Lung (tissue), 11 donors: ENCODE measurements at regions not wholly inside any gene's neighbourhood (a gene's known extent, or its start where the extent isn't known, plus 50 kb on each side); places are given as distances from the start of the nearest gene placed in this dataset.

Source experiments
- ATAC-seq: fragments of 200-7000 bp; cut with Tn5 transposase; one replicate; pipeline ENCODE4 v1.9.1; 2020; ENCODE audit warnings: moderate number of reproducible peaks; ENCODE audit not compliant: insufficient read depth, low FRiP score
- DNase-seq, 3 donors: peaks; one replicate each; pipeline ENCODE4 v3.0.0-alpha.2; 2013 to 2017
- H3K27ac ChIP-seq, 2 donors: one replicate each; pipeline ENCODE4 v1.5.1; 2013; ENCODE audit warnings: mild to moderate bottlenecking in 2 of 2, moderate library complexity in 2 of 2, control low read depth in 1 of 2, inconsistent platforms in 1 of 2, low read depth in 1 of 2, low read length in 1 of 2
- H3K27me3 ChIP-seq, 3 donors: one replicate each; pipeline ENCODE4 v1.5.1; 2013; ENCODE audit warnings: low read length in 2 of 3; ENCODE audit not compliant: control insufficient read depth in 3 of 3, insufficient read depth in 3 of 3
- H3K36me3 ChIP-seq, 4 donors: one replicate each; pipeline ENCODE4 v1.5.1; 2013; ENCODE audit warnings: low read length in 4 of 4, mild to moderate bottlenecking in 1 of 4, moderate library complexity in 1 of 4; ENCODE audit not compliant: control insufficient read depth in 4 of 4, insufficient read depth in 4 of 4
- H3K4me1 ChIP-seq, 5 donors: one replicate each; pipeline ENCODE4 v1.5.1; 2013; ENCODE audit warnings: low read length in 5 of 5, mild to moderate bottlenecking in 2 of 5, moderate library complexity in 1 of 5; ENCODE audit not compliant: control insufficient read depth in 5 of 5, insufficient read depth in 5 of 5
- H3K4me3 ChIP-seq: one replicate; pipeline ENCODE4 v1.5.1; 2013; ENCODE audit warnings: mild to moderate bottlenecking, control low read depth, moderate library complexity
- H3K9ac ChIP-seq, 2 donors: one replicate each; pipeline ENCODE4 v1.5.1; 2013; ENCODE audit warnings: low read length in 2 of 2, control low read depth in 1 of 2; ENCODE audit not compliant: insufficient read depth in 1 of 2
- H3K9me3 ChIP-seq, 4 donors: one replicate each; pipeline ENCODE4 v1.5.1; 2013; ENCODE audit warnings: low read length in 3 of 4, mild to moderate bottlenecking in 1 of 4, moderate library complexity in 1 of 4; ENCODE audit not compliant: control insufficient read depth in 4 of 4, insufficient read depth in 3 of 4
- WGBS, 2 donors: extraction: QIAGEN DNeasy Blood & Tissue Kit; methylation state at CpG; one replicate each; pipeline ENCODE4 v1.1.7; 2013; 5-methylcytosine and 5-hydroxymethylcytosine counted together
- TF ChIP-seq, protein P1 (sequence below): IDR thresholded peaks from 2 replicates; pipeline ENCODE4 v1.5.1; 2012; ENCODE audit warnings: mild to moderate bottlenecking; ENCODE audit errors: control extremely low read depth, extremely low read depth
- donor health status: control.
- donor health status: control.
- donor health status: Bipolar disorder and iron deficiency.
- donor health status: healthy.
- donor health status: DM: yes; HTN: yes; CAD: no.

DNA sequence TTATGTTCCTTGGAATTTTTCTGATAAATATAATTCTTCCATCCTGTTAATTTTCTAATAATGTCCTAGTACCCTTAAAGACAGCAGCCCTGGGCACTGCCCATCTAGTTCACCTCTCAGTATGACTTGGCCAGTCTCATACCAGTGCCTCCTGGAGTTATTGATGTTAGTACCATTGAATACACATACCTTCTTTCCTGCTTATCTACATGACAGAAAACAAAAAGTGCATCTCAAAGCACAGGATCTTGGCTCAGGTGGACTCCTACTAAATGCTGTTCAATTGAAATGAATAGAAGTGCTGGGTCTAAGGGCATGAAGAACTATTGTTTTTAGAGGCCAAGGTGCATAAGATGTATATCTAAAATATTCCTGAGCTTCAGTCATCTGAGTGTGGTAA is 669.7 kb downstream of the NR2F1-AS1 start:
- Histone ChIP-seq H3K9me3 (no peaks in the 10 kb centered on the region), H3K27ac (no peak overlapping the region), H3K4me3 (no peak overlapping the region), H3K36me3 (no peaks in the 10 kb centered on the region), H3K9ac (no peak overlapping the region), H3K4me1 (peaks cover 0 to 33% (median 3%) of the 10 kb centered on the region in 5 donors), H3K27me3 (no peaks in the 10 kb centered on the region)
- TF ChIP-seq, protein P1, sequence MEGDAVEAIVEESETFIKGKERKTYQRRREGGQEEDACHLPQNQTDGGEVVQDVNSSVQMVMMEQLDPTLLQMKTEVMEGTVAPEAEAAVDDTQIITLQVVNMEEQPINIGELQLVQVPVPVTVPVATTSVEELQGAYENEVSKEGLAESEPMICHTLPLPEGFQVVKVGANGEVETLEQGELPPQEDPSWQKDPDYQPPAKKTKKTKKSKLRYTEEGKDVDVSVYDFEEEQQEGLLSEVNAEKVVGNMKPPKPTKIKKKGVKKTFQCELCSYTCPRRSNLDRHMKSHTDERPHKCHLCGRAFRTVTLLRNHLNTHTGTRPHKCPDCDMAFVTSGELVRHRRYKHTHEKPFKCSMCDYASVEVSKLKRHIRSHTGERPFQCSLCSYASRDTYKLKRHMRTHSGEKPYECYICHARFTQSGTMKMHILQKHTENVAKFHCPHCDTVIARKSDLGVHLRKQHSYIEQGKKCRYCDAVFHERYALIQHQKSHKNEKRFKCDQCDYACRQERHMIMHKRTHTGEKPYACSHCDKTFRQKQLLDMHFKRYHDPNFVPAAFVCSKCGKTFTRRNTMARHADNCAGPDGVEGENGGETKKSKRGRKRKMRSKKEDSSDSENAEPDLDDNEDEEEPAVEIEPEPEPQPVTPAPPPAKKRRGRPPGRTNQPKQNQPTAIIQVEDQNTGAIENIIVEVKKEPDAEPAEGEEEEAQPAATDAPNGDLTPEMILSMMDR: no peak
- ATAC-seq (no peak), DNase-seq (no peak)

DNA sequence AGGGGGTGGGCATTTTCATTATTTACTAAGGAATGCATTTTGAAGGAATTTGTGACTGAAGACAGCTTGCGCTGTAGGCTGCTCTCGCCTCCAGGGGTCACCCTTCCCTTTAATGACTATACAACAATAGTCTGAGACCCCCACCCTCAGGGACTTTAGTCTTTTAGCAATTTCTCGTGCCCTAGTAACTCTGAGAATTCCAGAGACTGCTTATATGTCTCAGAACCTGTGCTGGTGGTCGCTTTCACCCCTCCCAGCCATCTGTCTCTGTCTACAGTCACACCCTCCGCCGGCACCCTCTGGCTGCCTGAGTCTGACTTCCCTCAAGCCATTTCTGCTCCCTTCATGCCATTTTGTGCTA is 671.4 kb downstream of the NR2F1-AS1 start:
- H3K27ac ChIP-seq: no peak overlapping the region
- H3K4me3 ChIP-seq: no peak overlapping the region
- DNase-seq: peak; percentile 74 to 85 (median 84)
- H3K36me3 ChIP-seq: no peaks in the 10 kb centered on the region
- TF ChIP-seq, protein P1: no peak
- H3K27me3 ChIP-seq: no peaks in the 10 kb centered on the region
- no peak for ATAC-seq
- peak overlapping the region in 1 of 2 donors; percentile 65 for H3K9ac ChIP-seq
- WGBS, 2 donors: 37 to 52% methylated on average over 6 of the region's 6 CpGs
- no peaks in the 10 kb centered on the region for H3K9me3 ChIP-seq
- H3K4me1 ChIP-seq: peaks cover 0 to 28% (median 3%) of the 10 kb centered on the region in 5 donors

DNA sequence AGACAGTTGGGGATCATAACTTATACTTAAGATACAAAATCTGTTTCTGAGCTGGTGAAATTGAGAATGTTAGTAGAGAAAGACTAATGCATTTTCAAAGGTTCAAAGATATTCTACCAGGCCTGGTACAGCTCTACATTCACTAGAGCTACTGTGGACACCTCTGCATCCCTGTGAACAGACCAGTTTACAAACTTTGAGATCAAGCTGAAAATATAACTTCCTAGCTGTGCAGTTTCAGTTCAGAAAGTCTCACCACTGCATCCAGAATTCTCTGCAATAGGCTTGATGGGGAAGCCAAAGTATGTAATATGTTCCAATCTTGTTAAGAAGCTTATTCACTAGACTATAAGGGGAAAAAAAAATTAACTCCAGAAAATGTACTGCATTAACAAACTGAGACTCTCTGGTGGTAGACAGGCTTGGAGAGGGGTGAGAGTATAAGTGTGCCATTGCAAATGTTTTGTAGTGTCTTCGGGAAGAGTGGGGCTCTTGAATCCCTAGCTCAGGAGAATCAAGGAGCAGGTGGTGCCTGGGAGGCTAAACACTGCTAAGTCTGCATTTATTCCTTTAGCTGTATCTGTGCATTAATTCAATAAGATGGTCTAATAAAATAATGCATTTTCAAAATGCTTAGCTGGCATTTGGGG is 671.9 kb downstream of the NR2F1-AS1 start:
- H3K9ac ChIP-seq: peak overlapping the region in 1 of 2 donors; percentile 32
- TF ChIP-seq, protein P1: no peak
- H3K9me3 ChIP-seq: no peaks in the 10 kb centered on the region
- H3K36me3 ChIP-seq: no peaks in the 10 kb centered on the region
- 61 to 62% methylated on average over 1 of the region's 1 CpG for WGBS, 2 donors
- peaks cover 0 to 28% (median 3%) of the 10 kb centered on the region in 5 donors for H3K4me1 ChIP-seq
- no peak overlapping the region for H3K27ac ChIP-seq
- ATAC-seq (no peak), DNase-seq (peak in 2 of 3 donors; percentile 24 to 46)
- no peaks in the 10 kb centered on the region for H3K27me3 ChIP-seq
- no peak overlapping the region for H3K4me3 ChIP-seq
